HG03432 (cell line): ENCODE measurements at regions not wholly inside any gene's neighbourhood (a gene's known extent, or its start where the extent isn't known, plus 50 kb on each side); places are given as distances from the start of the nearest gene placed in this dataset.

ENCODE experiments used
- ATAC-seq: cut with Tn5 transposase; IDR thresholded peaks from one replicate; pipeline ENCODE4 v1.9.1; 2021; ENCODE audit warnings: mild to moderate bottlenecking, moderate library complexity; ENCODE audit not compliant: unreplicated experiment

- no peak for ATAC-seq
These were observed 213.7 kb upstream of the NR4A3 start for GRCh38 chr9:99607842-99608448.

DNA sequence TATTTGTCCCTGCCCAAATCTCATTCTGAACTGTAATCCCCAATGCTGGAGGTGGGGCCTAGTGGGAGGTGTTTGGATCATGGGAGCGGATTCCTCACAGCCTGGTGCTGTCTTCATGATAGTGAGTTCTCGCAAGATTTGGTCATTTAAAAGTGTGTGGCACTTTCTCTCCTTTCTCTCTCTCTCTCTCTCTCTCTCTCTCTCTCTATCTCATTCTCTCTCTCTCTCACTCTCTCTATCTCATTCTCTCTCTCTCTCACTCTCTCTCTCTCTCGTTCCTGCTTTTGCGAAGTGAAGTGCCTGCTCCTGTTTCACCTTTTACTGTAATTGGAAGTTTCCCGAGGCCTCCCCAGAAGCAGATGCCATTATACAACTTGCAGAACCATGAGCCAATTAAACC, 207.3 kb upstream of the NR4A3 start:
- no peak for ATAC-seq

- ATAC-seq = no peak
These were observed 200.6 kb upstream of the NR4A3 start for GRCh38 chr9:99621040-99621439.

- ATAC-seq = no peak
These were observed 199.0 kb upstream of the NR4A3 start for GRCh38 chr9:99622679-99623078.

DNA sequence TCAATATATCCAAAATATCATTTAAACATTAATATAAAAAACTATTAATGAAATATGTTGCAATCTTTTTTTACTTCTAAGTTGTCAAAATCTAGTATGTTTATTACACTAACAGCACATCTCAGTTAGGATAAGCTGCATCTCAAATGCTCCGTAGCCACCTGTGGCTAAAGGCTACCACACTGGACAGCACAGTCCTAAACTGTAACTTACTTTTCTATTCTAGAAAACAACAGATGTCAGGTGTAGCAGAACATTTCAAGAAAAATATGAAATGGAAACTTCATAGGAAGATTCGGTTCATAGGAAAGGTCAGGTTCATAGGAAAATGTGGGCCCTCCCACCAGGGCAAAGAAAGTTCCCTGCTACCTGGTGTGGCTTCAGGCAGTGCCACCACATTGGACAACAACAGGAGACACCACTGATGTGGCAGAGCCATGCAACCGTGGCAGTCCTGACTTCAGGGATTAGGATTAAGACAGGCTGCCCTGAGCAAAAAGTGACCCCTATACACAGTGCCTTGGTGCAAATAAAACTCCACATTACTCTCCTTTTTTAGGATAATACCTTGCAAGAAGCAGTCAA, 197.8 kb upstream of the NR4A3 start:
- ATAC-seq = no peak

DNA sequence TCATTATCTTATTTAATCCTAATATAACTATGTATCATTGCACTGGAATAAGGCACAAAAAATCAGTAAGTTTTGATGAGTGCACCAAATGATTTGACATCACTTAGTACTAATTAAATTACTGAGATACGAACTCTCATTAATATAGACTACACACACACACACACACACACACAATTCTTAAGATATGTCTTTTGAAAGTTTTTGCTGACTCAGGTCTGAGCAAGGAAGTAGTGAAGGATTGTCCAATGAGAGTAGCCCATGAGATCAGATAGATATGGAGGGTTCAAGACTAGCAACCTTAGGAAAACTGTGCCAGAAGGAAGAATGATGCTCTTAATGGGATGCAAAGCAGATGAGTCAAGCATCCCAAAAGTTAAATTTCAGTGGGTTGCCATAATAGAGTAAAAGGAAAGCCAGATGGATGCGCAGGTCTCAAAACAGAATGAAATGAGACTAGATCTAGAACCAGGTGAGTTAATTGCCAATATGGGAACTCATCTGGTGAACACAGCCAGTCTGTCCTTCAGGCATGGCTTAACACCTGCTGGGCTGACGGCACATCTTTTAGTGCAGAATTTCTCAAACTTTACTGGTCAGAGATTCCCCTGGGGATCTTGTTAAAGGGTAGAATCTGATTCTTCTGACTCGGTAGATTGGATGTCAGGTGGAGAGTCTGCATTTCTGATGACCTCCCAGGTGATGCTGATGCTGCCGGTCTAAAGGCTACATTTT, 197.0 kb upstream of the NR4A3 start:
- ATAC-seq = no peak

DNA sequence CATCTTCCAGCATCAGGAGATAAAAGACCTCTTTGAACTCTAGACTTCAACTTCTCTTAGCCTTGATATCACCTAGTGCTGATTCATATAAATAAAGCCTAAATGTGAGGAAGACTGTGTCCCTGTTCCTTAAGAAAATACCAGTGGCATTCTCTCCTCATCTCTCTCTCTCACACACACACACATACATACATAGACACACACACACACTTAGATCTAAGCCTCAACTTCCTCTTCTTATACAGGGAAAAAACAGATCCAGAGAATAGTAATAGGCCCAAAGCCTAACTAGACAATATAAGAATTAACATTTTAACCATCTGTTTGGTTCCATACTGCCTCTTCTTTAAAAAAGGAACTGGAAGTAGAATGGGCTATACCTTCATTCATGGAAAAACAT, 195.3 kb upstream of the NR4A3 start:
- no peak for ATAC-seq

- ATAC-seq = no peak
These were observed 193.4 kb upstream of the NR4A3 start for GRCh38 chr9:99628285-99628684.

- ATAC-seq = no peak
These were observed 192.7 kb upstream of the NR4A3 start for GRCh38 chr9:99628849-99629620.

GRCh38 chr9:99632349-99633038, 189.2 kb upstream of the NR4A3 start:
- no peak for ATAC-seq

GRCh38 chr9:99633265-99633664, 188.4 kb upstream of the NR4A3 start:
- peak; percentile 40 for ATAC-seq

GRCh38 chr9:99634186-99634585, 187.5 kb upstream of the NR4A3 start:
- ATAC-seq = no peak

DNA sequence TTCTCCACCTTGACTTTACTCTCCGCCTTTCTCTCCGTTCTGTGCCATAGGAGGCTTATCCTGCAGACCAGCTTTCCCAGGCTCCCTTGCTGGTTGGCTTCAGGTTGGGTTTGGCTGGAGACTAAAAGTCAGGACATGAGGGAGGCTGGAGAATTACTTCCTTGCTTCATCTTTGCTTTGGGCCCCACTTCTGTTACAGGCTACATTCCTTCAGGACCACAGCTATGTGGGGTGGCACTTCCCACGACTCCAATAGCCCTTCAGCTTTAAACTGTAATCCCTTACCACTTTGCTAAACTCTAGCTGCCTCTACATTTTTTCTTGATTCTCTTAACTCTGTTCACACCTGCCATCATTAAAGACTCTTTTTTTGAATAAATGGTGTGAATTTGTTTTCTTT, 186.7 kb upstream of the NR4A3 start:
- no peak for ATAC-seq

DNA sequence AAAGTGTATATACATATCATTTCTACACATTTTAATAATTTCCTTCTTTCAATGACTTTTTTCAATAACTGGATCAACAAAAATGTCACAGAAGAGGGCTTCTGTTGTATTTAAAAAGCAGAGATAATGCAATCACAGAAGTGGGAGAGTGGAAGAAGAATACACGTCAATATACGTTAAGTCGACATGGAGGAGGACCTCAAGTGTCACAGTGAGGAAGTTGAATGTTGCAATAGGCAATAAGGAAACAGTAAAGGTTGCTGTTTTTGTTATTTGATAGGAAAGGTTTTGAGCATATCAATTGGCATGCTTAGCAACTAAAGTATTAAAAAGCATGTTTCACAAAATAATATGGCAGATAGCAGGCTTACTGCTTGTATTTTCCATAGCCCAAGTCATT, 184.0 kb upstream of the NR4A3 start:
- ATAC-seq = no peak

- ATAC-seq = no peak
These were observed 182.7 kb upstream of the NR4A3 start for GRCh38 chr9:99638971-99639370.

DNA sequence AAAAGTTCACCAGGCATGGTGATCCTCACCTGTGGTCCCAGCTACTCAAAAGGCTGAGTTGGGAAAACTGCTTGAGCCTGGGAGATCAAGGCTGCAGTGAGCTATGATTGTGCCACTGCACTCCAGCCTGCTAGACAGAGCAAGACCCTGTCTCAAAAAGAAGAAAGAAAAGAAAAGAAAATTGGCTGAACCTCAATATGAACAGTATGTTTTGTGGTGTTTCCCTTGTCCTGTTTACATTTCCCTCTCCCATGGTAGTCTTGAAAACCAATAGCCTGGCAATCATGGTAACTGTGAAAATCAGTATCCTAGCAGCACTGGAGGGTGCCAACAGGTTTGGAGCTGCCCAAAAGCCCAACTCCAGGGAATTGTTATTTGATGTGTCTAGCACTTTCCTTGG, 174.1 kb upstream of the NR4A3 start:
- ATAC-seq = no peak

DNA sequence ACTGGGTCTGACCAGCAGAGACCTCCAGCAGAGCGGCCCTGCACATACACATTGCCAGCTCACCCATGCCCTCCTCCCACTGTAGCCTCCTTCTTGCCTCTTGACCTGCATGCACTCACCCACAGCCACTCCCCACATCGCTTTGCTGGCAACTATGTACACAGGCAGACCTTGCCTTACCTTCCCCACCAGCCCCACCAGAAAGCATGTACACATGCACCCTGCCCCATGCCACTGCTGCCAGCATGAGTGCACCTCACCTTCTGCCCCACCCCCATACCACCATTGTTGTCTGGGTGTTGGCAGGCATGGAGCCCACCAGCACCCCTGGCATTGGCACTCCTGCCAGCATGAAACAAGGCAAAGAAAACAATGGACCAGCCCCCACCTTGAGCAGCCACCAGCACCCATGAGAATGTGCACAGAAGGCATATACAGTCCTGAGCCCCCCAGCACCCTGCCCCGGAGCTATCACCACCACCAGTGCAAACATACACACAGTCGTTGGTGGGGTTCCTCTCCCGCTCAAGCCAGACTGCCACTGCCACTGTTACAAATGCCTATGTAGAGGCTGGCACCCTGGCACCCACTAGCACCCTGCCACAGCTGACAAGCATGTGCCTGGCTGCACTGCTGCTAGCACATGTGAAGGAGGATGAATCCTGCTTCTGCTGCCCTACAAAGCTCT, 171.4 kb upstream of the NR4A3 start:
- ATAC-seq = no peak

DNA sequence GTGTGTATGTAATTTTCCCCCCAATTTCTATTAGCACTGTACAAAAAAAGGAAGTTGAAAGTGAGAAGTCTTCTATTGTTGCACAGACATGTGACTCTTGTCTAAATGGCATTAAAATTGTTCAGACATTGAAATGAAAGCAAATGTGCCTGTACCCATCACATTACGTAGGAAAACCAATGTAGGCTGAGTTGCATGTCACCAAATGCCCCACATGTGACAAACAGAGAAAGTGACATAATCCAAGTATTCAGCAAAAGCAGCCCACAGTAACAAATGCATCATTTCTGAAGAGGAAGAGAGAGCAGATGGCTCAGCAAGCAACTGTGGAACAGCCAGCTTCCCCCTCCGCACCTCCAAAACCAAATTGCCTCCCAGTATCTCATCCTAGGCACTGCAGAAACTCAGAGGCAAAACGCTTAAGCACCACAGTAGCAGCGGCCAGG, 161.5 kb upstream of the NR4A3 start:
- ATAC-seq = peak; percentile 94

DNA sequence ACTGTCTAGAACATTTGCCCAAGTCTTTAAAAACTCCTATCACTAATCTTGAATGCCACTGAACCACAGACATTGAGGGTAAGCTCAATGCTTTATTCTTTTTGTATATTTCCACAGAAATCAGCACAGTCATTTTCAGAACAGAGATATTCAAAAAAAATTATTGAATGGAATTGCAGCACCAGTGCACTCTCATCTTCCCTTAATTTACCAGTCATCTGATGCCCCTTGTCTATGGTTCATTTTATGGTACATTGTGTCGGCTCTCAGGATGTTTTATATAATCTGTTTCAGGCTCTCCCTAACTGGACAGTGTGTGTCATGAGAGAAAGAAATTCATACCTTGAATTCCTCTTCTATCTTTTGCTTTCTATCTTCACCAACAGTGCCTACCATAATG, 158.4 kb upstream of the NR4A3 start:
- no peak for ATAC-seq

- no peak for ATAC-seq
These were observed 157.8 kb upstream of the NR4A3 start for GRCh38 chr9:99663856-99664255.
